HCT116 (cell line): ENCODE measurements at regions not wholly inside any gene's neighbourhood (a gene's known extent, or its start where the extent isn't known, plus 50 kb on each side); places are given as distances from the start of the nearest gene placed in this dataset.

Experiments used
- ATAC-seq: fragments of 200-7000 bp; cut with Tn5 transposase; 2 replicates; pipeline ENCODE4 v1.9.1; 2020; ENCODE audit warnings: mild to moderate bottlenecking, moderate library complexity
- BruUV-seq: library from RNA; stranded (reverse); fragments of 400-500 nt; replicated peaks from 2 replicates; lab custom pipeline; 2021; lab: Mats Ljungman, UMichigan
- CTCF ChIA-PET: fragments of 300-600 bp; sonication (Branson Sonifier 250); formaldehyde crosslinking; loops from one replicate; lab custom pipeline; 2021; ENCODE audit warnings: antibody characterized with exemption; lab: Charles Lee
- POLR2A ChIA-PET: fragments of 300-600, 350-600 bp; sonication (Branson Sonifier 250); formaldehyde crosslinking; loops from one replicate; lab custom pipeline; 2021; ENCODE audit warnings: antibody characterized with exemption; lab: Charles Lee
- RAD21 ChIA-PET, 2 experiments: fragments of 300-600 bp; sonication (Branson Sonifier 250); formaldehyde crosslinking; loops; one replicate each; lab custom pipeline; 2023; ENCODE audit warnings: low total read pairs in 2 of 2; ENCODE audit not compliant: uncharacterized antibody in 2 of 2, unreplicated experiment in 2 of 2, low non-redundant PET in 1 of 2; lab: Charles Lee
- DNase-seq: peaks from one replicate; pipeline ENCODE4 v3.0.0-alpha.2; 2010; ENCODE audit warnings: low read depth, low spot score
- H2AFZ ChIP-seq: fragments of 200-600 bp; shearing (Covaris generic), sonication (generic); 2 replicates; pipeline ENCODE4 v1.6.1; 2017; ENCODE audit warnings: low read depth, mixed run types, mixed read lengths, antibody characterized with exemption, low read length; ENCODE audit not compliant: poor library complexity, severe bottlenecking
- H3K27ac ChIP-seq: 2 replicates; pipeline ENCODE4 v1.5.1; 2012; ENCODE audit warnings: low read depth, low read length
- H3K27me3 ChIP-seq: fragments of 200-600 bp; sonication (generic); 2 replicates; pipeline ENCODE4 v1.6.1; 2016; ENCODE audit warnings: mixed run types, low read length, mixed read lengths; ENCODE audit not compliant: insufficient read depth
- H3K36me3 ChIP-seq, 2 experiments: fragments of 200-500 bp in 1 of 2; fragments of 200-600 bp in 1 of 2; sonication (Bioruptor generic) in 1 of 2; sonication (generic) in 1 of 2; 2 replicates each; pipeline versions ENCODE4 v1.5.1 to v1.6.1; 2014 to 2016; ENCODE audit warnings: low read length in 2 of 2, inconsistent platforms in 1 of 2, mixed read lengths in 1 of 2, mixed run types in 1 of 2; ENCODE audit not compliant: insufficient read depth in 2 of 2, control insufficient read depth in 1 of 2
- H3K4me1 ChIP-seq, 2 experiments: fragments of 200-600 bp in 1 of 2; sonication (generic) in 1 of 2; 2 replicates each; pipeline versions ENCODE4 v1.5.1 to v1.6.1; 2012 to 2017; ENCODE audit warnings: low read length in 2 of 2, inconsistent platforms in 1 of 2, mild to moderate bottlenecking in 1 of 2, mixed read lengths in 1 of 2, mixed run types in 1 of 2, moderate library complexity in 1 of 2; ENCODE audit not compliant: insufficient read depth in 2 of 2, control insufficient read depth in 1 of 2
- H3K4me2 ChIP-seq: fragments of 200-600 bp; sonication (generic); 2 replicates; pipeline ENCODE4 v1.6.1; 2017; ENCODE audit warnings: mixed run types, low read length, mixed read lengths
- H3K4me3 ChIP-seq, 2 experiments: fragments of 200-600 bp in 1 of 2; sonication (generic) in 1 of 2; replicated peaks in 1 of 2; 2 replicates each; pipeline ENCODE4 v1.5.1; 2011 to 2016; ENCODE audit warnings: low read length in 2 of 2, control low read depth in 1 of 2, low read depth in 1 of 2, mild to moderate bottlenecking in 1 of 2, mixed read lengths in 1 of 2, mixed run types in 1 of 2
- H3K79me2 ChIP-seq: fragments of 200-600 bp; sonication (generic); 2 replicates; pipeline ENCODE4 v1.6.1; 2017; ENCODE audit warnings: mild to moderate bottlenecking, mixed run types, low read length, moderate library complexity, mixed read lengths; ENCODE audit not compliant: insufficient read depth
- H3K9ac ChIP-seq: fragments of 200-600 bp; sonication (generic); 2 replicates; pipeline ENCODE4 v1.6.1; 2016; ENCODE audit warnings: low read length, mixed read lengths
- H3K9me2 ChIP-seq: fragments of 200-600 bp; sonication (generic), shearing (Covaris generic); 2 replicates; pipeline ENCODE4 v1.6.1; 2017; ENCODE audit warnings: mixed run types, mild to moderate bottlenecking, moderate library complexity; ENCODE audit not compliant: insufficient read depth
- H3K9me3 ChIP-seq, 2 experiments: fragments of 200-500 bp in 1 of 2; fragments of 200-600 bp in 1 of 2; sonication (Bioruptor generic) in 1 of 2; sonication (generic) in 1 of 2; 2 replicates each; pipeline ENCODE4 v1.6.1; 2014 to 2017; ENCODE audit warnings: low read length in 2 of 2, mixed read lengths in 2 of 2, inconsistent platforms in 1 of 2, low read depth in 1 of 2, mild to moderate bottlenecking in 1 of 2, mixed run types in 1 of 2, moderate library complexity in 1 of 2; ENCODE audit not compliant: control insufficient read depth in 1 of 2, insufficient read depth in 1 of 2
- H4K20me1 ChIP-seq: fragments of 200-600 bp; sonication (generic), shearing (Covaris generic); 2 replicates; pipeline ENCODE4 v1.6.1; 2017; ENCODE audit warnings: mixed run types, mild to moderate bottlenecking, moderate library complexity; ENCODE audit not compliant: insufficient read depth
- CEBPB ChIP-seq: IDR thresholded peaks from 2 replicates; pipeline ENCODE4 v1.6.1; 2012; ENCODE audit warnings: low read depth
- CTCF ChIP-seq, 3 experiments: fragments of 200-600 bp in 1 of 3; sonication (generic) in 1 of 3; IDR thresholded peaks in 2 of 3; conservative IDR thresholded peaks in 1 of 3; 2 replicates each; pipeline ENCODE4 v1.5.1; 2012 to 2017; ENCODE audit warnings: low read depth in 2 of 3, low read length in 2 of 3, antibody characterized with exemption in 1 of 3, borderline replicate concordance in 1 of 3, control low read depth in 1 of 3, mild to moderate bottlenecking in 1 of 3, mixed read lengths in 1 of 3, mixed run types in 1 of 3, moderate library complexity in 1 of 3; ENCODE audit not compliant: insufficient read depth in 1 of 3
- ELF1 ChIP-seq: IDR thresholded peaks from 2 replicates; pipeline ENCODE4 v1.6.1; 2012; ENCODE audit warnings: low read depth, borderline replicate concordance
- EZH2 ChIP-seq: fragments of 200-600 bp; sonication (generic); IDR thresholded peaks from 2 replicates; pipeline ENCODE4 v1.6.1; 2017; ENCODE audit warnings: antibody characterized with exemption, mixed run types
- EZH2phosphoT487 ChIP-seq: fragments of 200-600 bp; IDR thresholded peaks from 2 replicates; pipeline ENCODE4 v1.6.1; 2018; ENCODE audit warnings: antibody characterized with exemption, borderline replicate concordance
- JUND ChIP-seq: IDR thresholded peaks from 2 replicates; pipeline ENCODE4 v1.6.1; 2012
- RAD21 ChIP-seq: IDR thresholded peaks from 2 replicates; pipeline ENCODE4 v1.6.1; 2012; ENCODE audit warnings: low read depth, mild to moderate bottlenecking
- SIN3A ChIP-seq: IDR thresholded peaks from 2 replicates; pipeline ENCODE4 v1.6.1; 2012; ENCODE audit warnings: low read depth
- TCF7L2 ChIP-seq: IDR thresholded peaks from 2 replicates; pipeline ENCODE4 v1.7.0; 2011; ENCODE audit warnings: borderline replicate concordance, inconsistent platforms; ENCODE audit not compliant: insufficient read depth, insufficient read length; ENCODE audit errors: extremely low read depth
- ZFX ChIP-seq: fragments of 450-650 bp; IDR thresholded peaks from 2 replicates; pipeline ENCODE4 v1.6.1; 2017
- ZNF274 ChIP-seq: fragments of 200-500 bp; sonication (Bioruptor generic); IDR thresholded peaks from 2 replicates; pipeline ENCODE4 v1.6.1; 2014; ENCODE audit warnings: mild to moderate bottlenecking, low read depth, low read length, inconsistent platforms
- intact Hi-C: fragments of 100-400 bp; cut with micrococcal nuclease; formaldehyde crosslinking; loops from 2 replicates; pipeline ENCODE4 v1.10.0; 2022
- TF ChIP-seq, protein P1 (sequence below): IDR thresholded peaks from 2 replicates; pipeline ENCODE4 v1.6.1; 2011; ENCODE audit warnings: mild to moderate bottlenecking, low read length, moderate library complexity; ENCODE audit not compliant: insufficient replicate concordance; ENCODE audit errors: extremely low read depth
- TF ChIP-seq, protein P2 (sequence below): IDR thresholded peaks from 2 replicates; pipeline ENCODE4 v1.6.1; 2012; ENCODE audit warnings: low read depth

- no peak overlapping the region for H3K4me2 ChIP-seq
- CTCF ChIA-PET: interaction anchor here (0.9 kb wide), 1 partner anchor 60 kb away, joined by 3 read pairs; no protein-coding TSS in a partner anchor
- POLR2A ChIA-PET: no interaction called here
- intact Hi-C loops: no loop called here
- DNase-seq (no peak), ATAC-seq (no peak)
- no peak overlapping the region for H3K9ac ChIP-seq
- H4K20me1 ChIP-seq: no peaks in the 10 kb centered on the region
- H3K36me3 ChIP-seq: no peaks in the 10 kb centered on the region
- H3K79me2 ChIP-seq: no peaks in the 10 kb centered on the region
- no peaks in the 10 kb centered on the region for H3K27me3 ChIP-seq
- H3K4me3 ChIP-seq: no peak overlapping the region
- RAD21 ChIA-PET: no interaction called here
- H2AFZ ChIP-seq: no peak overlapping the region
- no peaks in the 10 kb centered on the region for H3K9me2 ChIP-seq
- H3K4me1 ChIP-seq: peaks cover 0 to 6% of the 10 kb centered on the region in 2 experiments; a peak in 1 of 4 replicates
- H3K9me3 ChIP-seq: no peaks in the 10 kb centered on the region
- no peak for TF ChIP-seq ZFX
- no peak for TF ChIP-seq SIN3A
- TF ChIP-seq, protein P1, sequence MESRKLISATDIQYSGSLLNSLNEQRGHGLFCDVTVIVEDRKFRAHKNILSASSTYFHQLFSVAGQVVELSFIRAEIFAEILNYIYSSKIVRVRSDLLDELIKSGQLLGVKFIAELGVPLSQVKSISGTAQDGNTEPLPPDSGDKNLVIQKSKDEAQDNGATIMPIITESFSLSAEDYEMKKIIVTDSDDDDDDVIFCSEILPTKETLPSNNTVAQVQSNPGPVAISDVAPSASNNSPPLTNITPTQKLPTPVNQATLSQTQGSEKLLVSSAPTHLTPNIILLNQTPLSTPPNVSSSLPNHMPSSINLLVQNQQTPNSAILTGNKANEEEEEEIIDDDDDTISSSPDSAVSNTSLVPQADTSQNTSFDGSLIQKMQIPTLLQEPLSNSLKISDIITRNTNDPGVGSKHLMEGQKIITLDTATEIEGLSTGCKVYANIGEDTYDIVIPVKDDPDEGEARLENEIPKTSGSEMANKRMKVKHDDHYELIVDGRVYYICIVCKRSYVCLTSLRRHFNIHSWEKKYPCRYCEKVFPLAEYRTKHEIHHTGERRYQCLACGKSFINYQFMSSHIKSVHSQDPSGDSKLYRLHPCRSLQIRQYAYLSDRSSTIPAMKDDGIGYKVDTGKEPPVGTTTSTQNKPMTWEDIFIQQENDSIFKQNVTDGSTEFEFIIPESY: no peak
- no peak for TF ChIP-seq RAD21
- no peak for TF ChIP-seq CTCF (IDR thresholded peaks at IDR 0.05 in 2 of 3, conservative IDR thresholded peaks at IDR 0.05 in 1 of 3; ENCODE audit: borderline replicate concordance in 1 of 3, insufficient read depth in 1 of 3, low read depth in 2 of 3, low read length in 2 of 3)
- no peak for TF ChIP-seq EZH2phosphoT487
- TF ChIP-seq ZNF274: no peak
- TF ChIP-seq, protein P2, sequence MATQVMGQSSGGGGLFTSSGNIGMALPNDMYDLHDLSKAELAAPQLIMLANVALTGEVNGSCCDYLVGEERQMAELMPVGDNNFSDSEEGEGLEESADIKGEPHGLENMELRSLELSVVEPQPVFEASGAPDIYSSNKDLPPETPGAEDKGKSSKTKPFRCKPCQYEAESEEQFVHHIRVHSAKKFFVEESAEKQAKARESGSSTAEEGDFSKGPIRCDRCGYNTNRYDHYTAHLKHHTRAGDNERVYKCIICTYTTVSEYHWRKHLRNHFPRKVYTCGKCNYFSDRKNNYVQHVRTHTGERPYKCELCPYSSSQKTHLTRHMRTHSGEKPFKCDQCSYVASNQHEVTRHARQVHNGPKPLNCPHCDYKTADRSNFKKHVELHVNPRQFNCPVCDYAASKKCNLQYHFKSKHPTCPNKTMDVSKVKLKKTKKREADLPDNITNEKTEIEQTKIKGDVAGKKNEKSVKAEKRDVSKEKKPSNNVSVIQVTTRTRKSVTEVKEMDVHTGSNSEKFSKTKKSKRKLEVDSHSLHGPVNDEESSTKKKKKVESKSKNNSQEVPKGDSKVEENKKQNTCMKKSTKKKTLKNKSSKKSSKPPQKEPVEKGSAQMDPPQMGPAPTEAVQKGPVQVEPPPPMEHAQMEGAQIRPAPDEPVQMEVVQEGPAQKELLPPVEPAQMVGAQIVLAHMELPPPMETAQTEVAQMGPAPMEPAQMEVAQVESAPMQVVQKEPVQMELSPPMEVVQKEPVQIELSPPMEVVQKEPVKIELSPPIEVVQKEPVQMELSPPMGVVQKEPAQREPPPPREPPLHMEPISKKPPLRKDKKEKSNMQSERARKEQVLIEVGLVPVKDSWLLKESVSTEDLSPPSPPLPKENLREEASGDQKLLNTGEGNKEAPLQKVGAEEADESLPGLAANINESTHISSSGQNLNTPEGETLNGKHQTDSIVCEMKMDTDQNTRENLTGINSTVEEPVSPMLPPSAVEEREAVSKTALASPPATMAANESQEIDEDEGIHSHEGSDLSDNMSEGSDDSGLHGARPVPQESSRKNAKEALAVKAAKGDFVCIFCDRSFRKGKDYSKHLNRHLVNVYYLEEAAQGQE: no peak
- no peak for TF ChIP-seq TCF7L2
- no peak for TF ChIP-seq ELF1
- TF ChIP-seq JUND: no peak
- no peak for TF ChIP-seq CEBPB
- TF ChIP-seq EZH2: no peak
- no peak overlapping the region for H3K27ac ChIP-seq
- BruUV-seq: no TSS peak
These were observed 60.3 kb upstream of the GRHL3 start for GRCh38 chr1:24258735-24259424.
